ENCODE measurements at regions not wholly inside any gene's neighbourhood (a gene's known extent, or its start where the extent isn't known, plus 50 kb on each side); places are given as distances from the start of the nearest gene placed in this dataset.
"Not testable (repeated sequence)": the region's sequence is repeated elsewhere in the genome, so short reads cannot be mapped to it uniquely, and the experiment has no call there.

DNA sequence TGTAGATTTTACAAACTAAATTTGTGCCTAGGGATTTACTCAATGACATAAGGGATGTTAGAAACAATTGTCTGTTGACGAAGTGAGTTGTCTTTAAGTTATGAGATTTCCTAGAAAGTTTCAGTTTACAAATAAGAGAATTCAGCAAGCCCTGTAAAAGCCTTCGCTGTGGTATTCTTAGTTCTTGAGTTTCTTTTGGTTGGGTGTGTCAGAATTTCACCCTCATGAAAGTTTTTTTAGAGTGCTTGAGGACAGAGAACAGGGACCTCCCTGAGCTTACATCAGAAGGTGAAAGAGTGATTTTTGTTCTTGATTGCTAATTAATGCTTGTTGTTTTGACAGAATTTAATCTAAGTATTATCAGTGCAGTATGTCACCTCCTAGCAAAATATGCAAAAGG is 2628.2 kb downstream of the ARAP2 start:
- FAIRE-seq: no peak

DNA sequence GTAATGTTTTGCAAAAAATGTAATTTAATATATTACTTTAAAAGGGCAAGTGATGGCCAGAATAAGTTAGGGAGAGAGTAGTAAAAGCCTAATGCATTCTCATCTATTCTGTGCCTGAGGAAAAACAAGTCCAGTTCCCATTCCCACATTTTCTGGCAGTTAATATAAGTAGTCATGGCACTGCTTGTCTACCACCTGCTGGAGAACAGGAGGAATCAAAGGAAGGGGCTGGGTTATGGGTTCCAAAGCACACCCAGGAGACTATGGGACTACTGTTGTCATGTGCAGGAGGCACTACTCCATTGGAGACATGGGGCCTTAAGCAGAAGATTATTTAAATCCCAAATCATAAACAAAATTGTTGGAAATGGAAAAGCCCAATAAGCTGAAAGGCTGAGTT is 2618.6 kb downstream of the ARAP2 start:
- no peak for FAIRE-seq

DNA sequence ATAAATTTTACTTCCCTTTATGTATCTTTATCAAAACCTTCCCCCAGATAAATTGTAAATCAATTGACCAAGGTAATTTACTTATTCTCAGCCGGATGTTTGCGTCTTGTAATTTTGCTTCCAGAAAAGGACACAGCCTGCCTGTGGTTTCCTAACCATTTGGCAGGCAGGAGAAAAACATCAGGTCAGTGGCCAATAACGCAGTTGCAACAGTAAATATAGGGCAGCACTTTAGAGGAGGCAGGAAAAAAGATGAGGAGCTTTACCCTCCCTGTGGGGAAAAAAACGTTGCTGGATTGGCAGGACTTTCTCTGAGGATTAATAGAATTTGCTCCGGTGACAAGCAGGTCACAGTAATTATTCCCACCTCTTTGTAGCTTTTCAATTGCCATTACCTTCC is 2618.1 kb downstream of the ARAP2 start:
- no peak for FAIRE-seq

DNA sequence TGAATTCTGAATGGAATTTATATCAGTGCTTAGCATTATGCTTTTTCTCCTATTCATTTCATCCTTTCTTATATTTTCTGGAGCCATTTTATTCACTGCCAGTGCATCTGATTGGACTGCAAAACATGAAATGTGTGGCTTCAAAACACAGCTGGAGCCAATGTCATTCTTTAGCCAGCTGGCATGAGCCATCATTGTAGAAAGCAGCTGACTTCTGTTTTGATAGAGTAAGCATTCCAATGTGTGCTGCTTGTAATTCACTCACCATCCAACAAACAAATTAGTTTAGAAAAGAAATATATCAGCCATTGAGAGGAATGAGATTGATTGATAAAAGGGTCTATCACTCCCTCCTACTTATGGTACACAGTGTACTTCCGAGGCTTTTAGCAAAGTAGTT is 2616.0 kb downstream of the ARAP2 start:
- no peak for FAIRE-seq

DNA sequence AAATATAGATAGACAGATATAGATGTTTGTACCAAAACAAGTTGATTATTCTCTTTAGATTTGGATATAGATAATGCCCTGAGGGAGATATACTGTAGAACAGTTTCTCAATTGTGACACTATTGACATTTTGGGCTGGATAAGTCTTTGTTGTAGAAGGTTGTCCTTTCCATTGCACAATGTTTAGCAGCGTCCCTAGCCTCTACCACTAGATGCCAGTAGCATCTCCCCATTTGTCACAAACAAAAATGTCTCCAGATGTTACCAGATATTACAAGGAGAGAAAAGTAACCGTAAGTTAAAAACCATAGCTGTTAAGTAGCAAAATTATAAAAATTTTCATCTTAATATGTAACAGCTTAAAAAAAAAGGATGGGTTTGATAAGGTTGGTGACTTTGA is 2595.3 kb downstream of the ARAP2 start:
- FAIRE-seq: no peak

DNA sequence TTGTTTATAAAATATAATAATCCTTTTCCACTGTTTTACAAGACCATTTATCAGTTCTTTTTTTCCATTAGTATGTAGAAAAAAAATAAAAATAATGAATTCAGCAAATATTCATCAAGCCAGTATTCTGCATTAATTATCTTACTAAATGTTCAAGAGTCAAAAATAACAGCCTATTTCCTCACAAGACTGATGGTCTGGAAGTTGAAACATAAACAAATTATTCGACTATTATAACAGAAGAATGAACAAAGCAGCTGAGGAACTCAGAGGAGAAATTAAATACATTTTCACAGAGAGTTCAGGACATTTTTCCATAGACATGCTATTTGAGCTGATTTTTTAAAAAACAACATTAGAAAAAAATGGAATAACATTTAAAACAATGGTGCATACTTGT is 2594.8 kb downstream of the ARAP2 start:
- no peak for FAIRE-seq

DNA sequence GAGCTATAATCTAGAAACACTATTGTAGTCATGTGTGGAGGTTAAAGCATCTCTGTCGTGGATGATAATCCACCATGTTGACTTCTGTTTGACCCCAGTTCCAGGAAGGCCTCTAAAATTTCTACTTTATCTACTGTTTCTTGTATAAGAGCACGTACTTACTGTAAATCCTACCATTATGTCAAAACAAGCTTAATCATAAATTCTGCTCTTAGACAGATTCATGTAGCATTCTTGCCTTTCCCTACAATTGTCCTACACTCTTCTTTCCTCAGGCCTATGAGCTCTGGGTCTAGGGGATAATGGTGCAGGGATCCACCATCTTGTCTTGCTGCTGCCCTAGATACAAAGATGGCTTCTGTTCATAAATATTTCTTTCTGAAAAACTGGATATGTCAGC is 2594.3 kb downstream of the ARAP2 start:
- no peak for FAIRE-seq

DNA sequence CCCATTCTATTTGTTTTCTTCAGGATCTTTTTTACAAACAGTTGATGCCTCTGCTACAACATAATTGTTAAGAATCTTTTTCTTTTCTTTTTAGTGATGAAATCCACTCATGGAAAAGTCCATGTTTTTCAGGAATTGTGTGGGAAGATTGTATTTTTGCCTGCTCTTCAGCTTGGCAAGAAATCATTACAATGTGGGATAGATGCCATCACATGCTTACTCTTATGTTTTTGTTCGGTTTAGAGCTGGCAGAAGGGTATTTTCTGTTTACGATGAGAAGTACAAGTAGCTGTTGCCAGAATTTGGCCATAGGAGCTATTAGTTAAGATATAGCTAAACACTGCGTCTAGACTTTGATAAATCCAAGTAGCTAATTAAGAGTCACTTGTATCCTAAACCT is 2585.3 kb downstream of the ARAP2 start:
- no peak for FAIRE-seq

DNA sequence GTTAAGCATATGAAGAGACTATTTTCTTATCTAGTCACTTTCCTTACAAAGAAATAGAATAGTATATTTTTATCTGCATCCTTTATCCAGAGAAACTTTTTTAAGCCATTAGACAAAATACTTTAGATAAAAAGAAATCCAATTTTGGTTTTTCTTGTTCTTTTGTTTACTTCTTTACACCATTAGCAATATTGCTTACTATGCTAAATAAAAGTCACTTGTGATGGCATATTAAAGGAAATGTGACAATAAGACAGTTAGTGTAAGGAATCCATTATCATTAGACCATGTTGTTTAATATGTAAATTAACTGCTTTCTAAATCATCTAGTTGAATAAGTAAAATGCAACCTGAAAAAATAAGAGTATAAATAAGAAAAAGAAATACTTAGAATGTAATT is 2582.7 kb downstream of the ARAP2 start:
- no peak for FAIRE-seq

DNA sequence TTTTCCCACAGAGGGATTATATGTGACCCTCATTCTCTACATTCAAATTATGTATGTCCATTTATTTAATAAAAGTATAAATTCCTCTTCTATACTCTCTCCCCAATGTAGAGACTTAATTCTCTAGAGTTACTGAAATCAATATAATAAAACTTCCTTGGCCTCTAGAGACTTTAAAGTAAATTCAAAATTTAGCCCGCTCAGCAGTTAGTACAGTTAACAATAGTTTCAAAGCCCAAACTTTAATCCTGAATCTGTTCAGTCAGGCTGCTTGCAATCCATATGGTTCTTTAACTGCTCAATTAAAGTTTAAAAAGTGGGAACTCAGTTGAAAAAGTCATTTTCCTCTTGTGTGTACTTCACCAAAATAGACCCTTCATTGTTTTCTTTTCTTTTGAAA is 2558.4 kb downstream of the ARAP2 start:
- no peak for FAIRE-seq

DNA sequence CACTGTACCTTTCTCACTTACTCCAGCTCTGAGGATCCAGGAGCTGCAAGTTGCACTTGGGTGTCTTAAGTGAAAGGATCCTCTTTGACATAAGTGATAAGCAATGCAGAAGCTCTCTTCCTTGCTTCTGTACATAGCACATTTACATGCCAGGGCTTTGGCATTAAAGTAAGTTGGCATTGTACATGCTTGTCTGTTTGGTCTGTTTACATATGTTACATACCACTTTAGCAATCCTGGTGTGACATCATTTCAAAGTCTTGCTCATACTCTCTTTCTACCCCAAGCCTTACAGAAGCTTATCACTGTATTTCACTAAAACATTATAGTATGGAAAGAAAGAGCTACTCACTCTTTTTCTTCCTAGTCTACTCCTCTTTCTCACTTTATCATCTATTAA is 2548.3 kb downstream of the ARAP2 start:
- no peak for FAIRE-seq

DNA sequence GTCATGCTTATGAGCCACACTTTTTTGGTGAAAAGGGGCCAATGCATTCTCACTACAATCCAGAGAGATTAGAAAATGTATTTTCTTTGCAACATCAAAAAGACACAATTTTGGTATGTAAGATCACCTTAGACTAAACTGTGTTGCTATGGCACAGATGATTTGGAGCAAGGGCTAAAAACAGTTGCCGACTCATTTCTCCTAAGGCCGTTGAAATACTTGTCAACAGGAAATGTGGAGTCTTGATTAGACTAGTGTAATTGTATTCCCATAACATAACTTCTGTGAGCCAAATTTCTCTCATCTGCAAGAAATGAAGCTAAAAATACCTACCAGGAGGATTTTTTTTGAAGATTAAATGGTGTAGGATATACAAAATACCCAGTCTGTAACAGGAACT is 2547.7 kb downstream of the ARAP2 start:
- FAIRE-seq: no peak

DNA sequence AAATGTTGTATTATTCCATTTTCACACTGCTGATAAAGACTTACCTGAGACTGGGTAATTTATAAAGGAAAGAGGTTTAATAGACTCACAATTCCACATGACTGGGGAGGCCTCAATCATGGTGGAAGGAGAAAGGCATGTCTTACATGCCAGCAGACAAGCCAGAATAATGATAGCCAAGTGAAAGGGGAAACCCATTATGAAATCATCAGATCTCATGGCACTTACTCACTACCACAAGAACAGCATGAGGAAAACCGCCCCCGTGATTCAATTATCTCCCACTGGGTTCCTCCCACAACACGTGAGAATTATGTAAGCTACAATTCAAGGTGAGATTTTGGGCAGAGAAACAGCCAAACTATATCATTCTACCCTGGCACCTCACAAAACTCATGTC is 2535.1 kb downstream of the ARAP2 start:
- no peak for FAIRE-seq

DNA sequence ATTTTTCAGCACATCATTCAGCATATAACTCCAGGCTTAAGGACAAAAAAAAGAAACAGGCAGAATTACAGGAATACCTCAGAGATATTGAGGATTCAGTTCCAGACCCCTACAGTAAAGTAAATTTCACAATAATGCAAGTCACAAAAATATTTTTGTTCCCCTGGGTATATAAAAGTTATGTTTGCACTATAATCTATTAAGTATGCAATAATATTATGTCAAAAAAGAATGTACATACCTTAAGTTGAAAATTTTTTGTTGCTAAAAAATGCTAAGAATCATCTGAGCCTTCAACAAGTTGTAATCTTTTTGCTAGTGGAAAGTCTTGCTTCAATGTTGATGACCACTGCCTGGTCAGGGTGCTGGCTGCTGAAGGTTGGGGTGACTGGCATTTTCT is 2532.5 kb downstream of the ARAP2 start:
- FAIRE-seq: no peak

DNA sequence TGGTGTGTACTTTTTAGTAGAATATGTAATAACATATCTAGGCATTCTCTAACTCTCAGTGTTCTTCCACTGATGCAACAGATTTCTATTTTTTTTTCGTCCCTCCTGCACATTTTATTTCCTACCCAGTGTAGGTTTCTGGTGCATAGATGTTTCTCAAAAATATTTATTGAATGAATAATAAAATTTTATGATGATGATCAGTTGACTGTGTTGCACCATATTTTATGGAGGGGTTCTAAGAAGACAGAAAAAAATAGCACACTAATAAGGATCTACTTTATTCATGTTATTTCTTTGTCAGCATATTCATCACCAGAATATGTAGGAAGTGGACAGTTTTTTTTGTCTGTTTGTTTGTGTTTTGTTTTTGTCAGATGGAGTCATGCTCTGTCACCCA is 2529.3 kb downstream of the ARAP2 start:
- no peak for FAIRE-seq

DNA sequence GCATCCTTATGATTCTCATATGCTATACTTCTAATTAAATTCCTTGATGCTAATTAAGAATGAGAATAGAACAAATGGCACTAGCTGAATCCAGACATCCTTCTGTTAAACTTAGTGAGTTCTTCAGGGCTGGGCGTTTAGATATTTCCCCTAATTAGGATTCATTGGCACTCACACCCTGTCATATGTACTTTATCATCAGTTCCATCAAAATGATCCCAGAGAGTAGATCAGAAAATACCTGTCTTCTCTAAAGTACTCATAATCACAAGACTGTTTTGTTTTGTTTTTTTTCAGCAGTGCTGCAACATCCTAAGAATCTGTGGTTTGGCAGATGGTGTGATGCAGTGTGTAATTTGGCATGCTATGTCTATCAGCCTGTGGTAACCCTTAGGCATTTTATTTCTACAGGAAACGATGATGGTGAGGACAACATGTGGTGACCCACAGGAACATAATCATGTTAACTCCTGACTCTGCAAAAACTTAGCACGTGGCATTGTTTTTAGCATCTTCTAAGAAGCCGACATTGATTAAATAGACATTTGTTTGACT is 2528.4 kb downstream of the ARAP2 start:
- no peak for FAIRE-seq

DNA sequence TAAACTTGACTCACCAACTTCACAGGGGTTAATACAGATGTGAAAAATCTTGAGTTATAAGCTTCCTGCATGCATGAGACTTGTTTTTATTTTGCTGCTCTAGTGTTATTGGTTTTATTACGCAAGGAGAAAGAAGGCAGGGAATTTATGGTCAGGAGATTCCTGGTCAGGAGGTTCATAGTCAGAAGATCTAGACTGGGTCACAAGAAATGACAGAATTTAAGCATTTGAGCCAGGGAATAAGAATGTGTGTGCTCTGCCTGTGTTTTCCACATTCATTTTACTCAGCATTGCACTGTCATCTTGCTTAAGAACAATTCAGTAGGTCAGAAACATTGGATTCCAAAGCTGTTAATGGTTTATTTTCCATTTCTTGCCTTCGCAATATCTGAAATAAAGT is 2522.1 kb downstream of the ARAP2 start:
- FAIRE-seq: no peak

DNA sequence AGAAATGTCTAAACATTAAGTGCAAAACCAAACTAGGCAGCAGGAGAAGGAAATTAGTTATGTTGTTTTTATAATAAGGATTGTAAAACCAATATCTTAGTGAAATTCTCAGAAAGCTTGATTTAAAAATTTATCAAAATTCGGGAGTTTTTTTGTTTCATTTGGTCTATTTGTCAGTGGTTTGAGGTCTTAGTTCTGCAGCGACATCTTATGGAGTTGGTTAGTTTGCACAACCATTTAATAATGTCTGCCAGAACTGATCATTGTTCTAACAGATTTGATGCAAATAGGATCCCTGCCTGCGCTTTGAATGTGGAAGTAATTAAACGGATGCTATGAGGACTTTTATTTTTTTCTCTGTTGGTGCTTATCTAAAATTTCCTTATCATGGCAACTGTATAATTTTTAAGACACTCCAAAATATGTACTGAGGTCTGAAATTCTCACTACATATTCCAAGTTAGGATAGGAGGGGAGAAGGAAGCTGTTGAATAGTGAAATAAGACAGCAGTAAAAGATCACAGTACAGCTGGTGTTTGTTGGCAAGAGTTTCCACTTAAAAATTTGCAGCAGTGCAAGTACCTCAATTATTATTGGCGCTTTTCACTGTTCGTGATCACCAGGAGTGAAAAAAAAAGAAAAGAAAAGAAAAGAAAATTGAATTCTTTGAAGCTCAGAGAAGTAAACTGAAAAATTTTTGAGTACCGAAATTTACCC is 2521.4 kb downstream of the ARAP2 start:
- FAIRE-seq: no peak

DNA sequence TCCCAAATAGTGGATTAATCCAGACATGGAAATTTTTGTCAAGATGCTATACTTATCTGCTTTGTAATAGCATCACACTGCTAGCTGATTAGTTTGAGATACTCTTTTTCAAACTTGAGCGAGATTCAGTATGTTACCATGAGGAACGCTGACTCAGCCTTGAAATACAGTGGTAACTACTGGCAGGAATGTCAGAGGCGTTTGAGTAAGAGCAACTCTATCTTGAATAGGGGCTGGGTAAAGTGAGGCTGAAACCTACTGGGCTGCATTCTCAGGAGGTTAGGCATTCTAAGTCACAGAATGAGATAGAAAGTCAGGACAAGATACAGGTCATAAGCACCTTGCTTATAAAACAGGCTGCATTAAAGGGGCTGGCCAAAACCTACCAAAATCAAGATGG is 2519.6 kb downstream of the ARAP2 start:
- no peak for FAIRE-seq

DNA sequence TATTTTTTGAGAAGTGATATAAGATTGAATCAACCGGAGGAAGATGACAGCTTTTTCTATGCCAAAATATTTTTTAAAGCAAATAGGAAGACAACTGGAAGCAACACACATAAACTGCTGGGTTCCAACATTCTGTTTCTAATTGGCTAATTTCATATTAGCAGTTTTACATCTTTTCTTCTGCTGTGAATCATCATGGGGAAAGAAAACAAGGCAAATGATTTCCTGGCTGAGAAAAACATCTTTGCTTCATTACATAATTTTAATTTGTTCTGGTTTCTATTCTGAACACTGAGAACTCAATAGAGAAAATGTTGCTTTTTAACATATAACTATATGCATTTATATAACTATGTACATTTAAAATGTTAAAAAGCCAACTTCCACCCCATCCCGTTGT is 2518.5 kb downstream of the ARAP2 start:
- no peak for FAIRE-seq

DNA sequence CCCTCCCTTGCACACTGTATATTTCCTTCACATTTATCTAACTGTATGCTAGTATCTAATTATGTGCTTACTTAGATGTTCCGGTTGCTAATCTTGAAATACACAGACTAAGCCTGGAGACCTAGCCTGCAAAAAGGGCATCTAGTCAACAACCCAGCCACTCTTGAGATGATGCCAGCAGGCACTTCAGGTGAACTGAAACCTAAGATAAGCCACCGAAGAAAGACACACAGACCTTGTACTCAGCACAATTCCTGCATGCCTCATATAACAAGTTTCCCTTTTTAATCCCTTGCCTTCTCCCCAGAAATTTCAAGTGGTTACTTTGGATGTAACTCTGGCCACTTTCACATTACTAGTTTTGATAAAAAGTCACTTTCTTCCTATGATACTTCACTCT is 2506.6 kb downstream of the ARAP2 start:
- FAIRE-seq: no peak

DNA sequence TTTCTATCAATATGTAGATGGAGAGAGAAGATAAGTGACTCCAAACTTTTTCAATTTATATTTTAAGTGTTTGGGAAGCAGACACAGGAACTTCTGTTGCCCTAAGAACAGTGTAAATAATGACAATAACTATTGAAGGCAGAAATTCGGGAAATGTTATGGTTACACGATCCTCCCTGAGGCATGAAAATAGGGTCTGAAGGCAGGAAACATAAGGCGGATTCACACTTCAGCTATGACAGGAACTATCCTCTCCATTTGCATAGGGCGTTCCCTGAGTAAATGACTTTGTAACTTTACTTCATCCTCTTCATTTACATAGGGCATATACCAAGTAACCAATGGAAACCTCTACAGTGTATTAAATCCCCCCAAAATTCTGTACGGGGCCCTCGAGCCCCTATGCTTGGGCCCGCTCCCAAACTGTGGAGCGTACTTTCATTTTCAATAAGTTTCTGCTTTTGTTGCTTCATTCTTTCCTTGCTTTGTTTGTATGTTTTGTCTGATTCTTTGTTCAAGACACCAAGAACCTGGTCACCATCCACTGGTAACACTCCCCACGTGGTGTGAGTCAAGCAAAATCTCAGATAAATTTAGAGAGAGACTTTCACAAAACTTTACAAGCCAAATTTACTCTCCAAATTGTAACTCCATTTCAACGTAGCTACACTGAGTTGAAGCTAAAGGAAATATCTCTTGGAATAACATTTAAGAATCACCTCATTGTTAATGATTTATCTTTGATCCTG is 2504.3 kb downstream of the ARAP2 start:
- no peak for FAIRE-seq

DNA sequence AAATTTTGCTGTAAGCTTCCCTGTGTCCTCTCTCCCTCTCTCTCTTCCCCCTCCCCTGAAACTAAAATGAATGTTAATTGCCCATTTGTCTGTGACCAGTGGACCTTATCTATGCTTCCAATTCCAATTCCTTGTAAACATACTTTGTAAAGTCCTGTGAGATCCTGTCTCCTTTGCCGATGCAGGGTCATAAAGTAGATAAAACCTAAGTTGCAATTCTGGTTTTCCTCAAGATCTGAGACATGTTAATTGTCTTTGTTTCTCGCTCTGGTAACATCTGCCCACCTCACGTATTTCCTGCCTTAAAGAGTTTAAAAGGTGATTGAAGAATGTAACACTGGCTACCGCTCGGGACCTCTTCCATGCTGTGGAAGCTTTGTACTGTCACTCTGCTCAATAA is 2503.4 kb downstream of the ARAP2 start:
- FAIRE-seq: not testable (repeated sequence)

DNA sequence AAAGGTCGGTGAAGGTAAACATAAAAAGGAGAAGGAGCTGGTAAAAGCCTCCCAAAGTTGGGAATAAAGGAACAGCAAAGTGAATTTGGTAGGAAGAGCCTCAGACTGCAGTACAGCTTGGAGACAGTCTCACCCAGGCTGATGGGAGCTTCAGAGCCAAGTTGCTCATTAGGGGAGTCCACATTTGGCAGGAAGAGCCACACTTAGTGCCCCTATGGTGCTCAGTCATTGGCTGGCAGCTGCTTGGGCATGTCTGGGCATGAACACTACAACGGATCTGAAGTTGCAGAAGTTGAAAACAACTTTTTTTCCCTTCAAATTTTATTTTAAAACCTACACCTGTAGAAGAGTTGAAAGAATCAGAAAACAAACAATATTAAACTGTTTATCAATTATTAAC is 2497.3 kb downstream of the ARAP2 start:
- no peak for FAIRE-seq

DNA sequence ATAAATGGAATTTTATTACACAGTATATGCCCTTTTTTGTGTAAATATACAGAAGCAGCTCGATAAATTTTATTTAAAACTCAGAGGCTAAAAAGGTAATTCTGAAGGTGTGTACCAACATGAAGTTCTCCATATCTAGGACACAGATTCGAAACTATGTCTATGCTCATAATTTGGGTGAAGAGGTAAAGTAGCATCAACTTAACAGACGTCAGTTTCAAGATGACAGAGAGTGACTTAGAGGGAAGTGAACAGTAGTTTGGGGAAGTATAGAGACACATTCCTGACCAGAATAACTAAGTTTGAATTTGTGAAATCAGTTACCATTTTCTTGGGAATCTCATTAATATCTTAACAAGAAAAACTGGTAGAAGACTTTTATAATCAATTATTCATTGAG is 2493.3 kb downstream of the ARAP2 start:
- no peak for FAIRE-seq
